NCI-H2196 treated with DMSO at 0.1 percent for 48 hours (cell line): ENCODE measurements at regions not wholly inside any gene's neighbourhood (a gene's known extent, or its start where the extent isn't known, plus 50 kb on each side); places are given as distances from the start of the nearest gene placed in this dataset.

ENCODE experiments used
- DNase-seq: peaks from one replicate; lab custom pipeline; 2025; ENCODE audit not compliant: unreplicated experiment; lab: John Stamatoyannopoulos, UW

DNA sequence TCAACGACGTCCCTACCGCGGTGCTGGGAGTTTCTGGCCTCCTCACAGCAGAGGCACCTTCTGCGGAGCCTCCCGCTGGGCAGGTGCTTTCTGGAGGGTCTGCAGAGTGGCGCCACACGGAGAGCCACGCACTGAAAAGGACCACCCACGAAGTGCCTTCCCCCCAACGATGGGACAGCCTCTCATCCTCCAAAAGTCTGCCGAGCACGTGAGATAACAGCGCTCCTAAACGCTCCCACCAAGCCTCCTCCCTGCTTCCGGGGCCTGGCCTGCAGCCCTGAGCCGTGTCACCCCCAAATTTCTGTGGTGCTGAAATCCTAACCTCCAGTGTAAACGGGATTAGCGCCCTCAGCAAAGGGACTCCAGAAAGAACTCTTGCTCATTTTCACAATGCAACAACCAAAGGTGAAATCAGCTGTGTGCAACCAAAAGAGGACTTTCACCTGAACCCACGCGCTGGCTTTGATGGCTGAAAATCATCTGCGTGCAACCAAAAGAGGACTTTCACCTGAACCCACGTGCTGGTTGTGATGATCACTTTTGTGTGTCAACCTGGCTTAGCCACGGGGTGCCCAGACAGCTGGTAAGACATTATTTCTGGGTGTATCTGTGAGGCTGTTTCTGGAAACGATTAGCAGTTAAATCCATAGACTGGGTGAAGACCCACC lies 924.6 kb downstream of the BRD1 start:
- no peak for DNase-seq

DNA sequence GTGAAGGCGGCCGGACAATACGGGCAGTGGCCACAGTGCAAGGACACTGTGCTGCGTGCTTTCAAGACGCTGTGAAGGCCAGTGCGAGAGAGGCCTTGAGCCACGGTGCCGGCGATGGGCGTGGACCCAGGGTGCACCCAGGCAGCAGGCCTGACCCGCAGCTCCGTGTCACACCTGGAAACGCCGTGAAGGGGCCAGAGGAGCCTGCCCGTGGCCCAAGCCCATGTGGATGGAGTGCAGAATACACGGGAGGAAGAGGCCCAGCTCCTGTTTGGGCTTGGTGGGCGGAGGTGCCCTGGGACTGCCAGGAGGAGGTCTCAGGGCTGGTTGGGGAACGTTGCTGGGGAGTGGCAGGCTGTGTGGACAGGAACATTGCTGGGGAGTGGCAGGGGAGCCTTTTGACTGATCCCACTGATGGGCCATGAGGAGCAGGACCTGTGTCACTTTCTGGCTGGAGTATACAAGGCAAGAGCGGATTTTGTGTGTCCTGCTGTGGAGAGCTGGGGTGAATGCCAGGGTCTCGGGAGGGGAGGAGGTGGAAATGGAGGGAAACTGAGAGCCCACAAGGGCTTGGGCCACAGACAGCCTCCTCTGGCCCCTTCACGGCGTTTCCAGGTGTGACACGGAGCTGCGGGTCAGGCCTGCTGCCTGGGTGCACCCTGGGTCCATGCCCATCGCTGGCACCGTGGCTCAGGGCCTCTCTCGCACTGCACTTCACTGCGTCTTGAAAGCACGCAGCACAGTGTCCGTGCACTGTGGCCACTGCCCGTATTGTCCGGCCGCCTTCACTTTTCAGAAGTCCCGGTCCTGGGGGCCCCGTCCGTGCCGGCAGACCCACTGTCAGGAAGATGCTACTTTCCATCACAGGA lies 925.4 kb downstream of the BRD1 start:
- no peak for DNase-seq

DNA sequence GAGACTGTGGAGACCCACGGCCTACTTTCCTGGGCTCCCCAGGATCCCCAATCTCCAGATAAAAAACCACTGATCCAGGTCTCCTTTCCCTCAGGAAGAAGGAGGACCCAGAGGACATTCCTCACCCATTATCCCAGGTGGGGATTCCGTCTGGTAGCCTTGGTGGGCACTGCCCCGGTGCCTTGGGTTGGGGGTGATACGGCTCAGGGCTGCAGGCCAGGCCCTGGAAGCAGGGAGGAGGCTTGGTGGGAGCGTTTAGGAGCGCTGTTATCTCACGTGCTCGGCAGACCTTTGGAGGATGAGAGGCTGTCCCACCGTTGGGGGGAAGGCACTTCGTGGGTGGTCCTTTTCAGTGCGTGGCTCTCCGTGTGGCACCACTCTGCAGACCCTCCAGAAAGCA lies 926.3 kb downstream of the BRD1 start:
- DNase-seq = no peak

DNA sequence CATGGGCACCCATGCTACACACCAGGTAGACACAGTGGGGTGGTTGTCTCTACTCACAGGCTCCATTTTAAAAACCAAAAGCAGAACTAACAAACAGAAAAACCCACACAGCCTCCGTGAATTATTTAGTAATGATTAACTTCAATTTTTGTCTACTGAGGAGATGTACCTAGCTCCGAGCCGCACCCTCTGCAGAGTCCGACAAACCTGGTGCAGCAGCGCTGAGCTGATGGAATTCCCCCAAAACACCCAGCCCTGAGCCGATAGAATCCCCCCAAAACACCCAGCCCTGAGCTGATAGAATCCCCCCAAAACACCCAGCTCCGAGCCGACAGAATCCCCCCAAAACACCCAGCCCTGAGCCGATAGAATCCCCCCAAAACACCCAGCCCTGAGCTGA lies 927.0 kb downstream of the BRD1 start:
- DNase-seq = no peak

DNA sequence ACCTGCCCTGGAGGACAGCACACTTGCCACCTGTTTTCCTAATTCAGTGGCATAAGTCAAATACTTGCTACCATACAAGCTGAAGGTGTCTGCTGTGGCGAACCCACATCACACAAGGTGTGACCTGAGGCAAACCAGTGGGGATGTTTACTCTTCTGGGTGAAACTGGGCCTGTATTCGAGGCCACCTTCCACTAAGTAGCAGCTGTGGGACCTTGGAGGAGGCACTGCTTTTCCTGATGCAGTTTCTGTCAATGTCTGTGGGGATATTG lies 927.4 kb downstream of the BRD1 start:
- DNase-seq = no peak

DNA sequence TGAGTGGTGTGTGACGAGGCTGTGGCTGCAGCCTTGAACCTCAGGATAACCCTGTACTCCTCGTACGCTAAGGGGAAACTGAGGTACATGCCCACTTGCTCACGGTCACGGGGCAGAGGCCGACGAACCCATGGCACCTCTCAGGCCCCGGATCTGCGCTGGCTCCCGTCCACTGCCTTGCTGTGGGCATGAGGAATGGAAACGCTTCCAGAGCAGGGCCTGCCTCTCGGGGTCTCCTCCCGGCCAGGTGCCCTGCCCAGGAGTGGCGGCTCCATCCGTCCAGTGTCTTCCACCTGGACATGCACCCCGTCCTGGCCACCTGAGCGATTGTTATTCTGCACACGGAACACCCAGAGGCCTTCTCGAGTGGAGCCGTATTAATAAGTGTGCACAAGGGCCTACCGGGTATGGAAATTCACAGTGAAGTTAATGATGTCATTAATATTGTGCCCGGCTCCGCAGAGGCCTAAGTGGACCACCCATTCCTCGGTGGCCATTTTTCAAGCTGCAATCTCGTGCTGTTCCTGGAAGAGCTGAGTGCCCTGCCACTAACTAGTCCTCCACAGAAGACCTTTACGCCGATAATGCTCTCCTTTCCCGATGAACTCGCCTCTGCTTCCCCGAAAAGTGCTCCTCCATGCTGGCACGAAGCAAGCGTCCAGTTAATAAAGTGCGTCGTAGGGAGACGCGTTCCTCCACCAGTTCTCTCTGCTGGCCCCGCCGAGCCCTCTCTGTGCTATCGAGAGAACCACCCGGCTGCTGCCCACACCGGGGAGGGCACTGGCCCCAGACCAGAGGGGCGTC lies 927.9 kb downstream of the BRD1 start:
- no peak for DNase-seq

DNA sequence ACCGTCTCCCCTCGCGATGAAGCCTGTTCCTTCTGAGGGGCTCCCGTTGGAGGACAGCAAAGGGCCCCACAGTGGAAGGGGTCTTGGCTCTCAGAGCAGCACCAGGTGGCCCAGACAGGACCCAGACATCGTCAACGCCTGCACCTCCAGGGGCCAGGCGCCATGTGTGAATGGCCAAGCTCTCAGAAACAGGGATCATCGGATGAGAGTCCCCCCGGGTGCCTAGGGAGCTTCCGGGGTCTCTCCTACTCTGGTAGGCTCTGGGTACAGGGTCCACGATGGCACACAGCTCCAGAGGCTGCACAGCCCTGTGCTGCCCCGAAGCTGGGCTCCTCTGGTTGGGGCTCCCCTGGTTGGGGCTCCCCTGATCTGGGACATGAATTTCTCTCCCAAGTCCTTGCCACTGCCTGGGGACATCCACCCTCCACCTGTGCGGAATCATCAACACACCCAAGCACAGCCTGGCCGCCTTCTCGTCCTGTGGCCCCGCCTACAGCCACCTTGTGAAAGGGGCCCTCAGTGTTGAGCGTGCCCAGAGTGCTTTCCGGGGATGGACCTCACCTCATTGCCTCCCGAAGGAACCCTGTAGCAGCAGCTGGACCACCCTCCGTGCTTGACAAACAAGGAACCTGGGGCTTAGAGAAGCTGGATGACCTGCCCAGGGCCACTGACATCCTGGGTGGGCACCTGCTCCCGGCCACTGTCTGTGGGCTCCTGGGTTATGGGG lies 929.0 kb downstream of the BRD1 start:
- DNase-seq = no peak

DNA sequence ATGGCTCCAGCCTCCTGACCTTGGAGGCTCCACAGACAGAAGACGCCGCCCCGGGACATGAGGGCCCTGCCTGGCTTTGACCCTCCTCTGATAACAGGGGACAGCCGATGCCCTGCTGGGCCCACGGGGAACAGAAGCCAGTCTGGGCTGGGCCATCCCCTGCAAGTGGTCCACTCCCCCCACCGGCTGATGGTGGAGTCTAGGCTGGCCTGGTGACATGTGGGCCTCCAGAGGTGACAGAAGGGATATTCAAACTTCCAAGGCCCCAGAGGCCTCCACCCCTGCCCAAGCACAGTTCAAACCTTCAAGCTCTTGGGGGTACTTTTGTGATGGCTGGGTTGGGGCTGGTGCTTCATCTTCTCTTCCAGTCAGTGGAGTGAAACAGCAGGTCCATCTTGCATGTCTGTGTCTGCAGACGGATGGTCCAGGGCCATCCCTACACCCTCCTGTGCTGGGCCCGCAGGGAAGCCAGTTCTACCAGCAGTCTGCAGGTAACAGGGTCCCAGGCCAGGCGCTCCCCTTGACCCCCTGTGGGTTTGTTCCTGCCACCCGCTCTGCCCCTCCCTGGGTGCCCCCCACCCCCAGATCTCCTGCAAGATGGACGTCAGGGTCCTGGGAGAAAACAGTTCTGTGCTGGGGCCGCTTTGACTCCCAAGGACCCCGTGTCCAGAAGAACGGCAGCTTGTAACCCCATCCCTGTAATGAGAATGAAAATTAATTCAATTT lies 929.9 kb downstream of the BRD1 start:
- DNase-seq = no peak

DNA sequence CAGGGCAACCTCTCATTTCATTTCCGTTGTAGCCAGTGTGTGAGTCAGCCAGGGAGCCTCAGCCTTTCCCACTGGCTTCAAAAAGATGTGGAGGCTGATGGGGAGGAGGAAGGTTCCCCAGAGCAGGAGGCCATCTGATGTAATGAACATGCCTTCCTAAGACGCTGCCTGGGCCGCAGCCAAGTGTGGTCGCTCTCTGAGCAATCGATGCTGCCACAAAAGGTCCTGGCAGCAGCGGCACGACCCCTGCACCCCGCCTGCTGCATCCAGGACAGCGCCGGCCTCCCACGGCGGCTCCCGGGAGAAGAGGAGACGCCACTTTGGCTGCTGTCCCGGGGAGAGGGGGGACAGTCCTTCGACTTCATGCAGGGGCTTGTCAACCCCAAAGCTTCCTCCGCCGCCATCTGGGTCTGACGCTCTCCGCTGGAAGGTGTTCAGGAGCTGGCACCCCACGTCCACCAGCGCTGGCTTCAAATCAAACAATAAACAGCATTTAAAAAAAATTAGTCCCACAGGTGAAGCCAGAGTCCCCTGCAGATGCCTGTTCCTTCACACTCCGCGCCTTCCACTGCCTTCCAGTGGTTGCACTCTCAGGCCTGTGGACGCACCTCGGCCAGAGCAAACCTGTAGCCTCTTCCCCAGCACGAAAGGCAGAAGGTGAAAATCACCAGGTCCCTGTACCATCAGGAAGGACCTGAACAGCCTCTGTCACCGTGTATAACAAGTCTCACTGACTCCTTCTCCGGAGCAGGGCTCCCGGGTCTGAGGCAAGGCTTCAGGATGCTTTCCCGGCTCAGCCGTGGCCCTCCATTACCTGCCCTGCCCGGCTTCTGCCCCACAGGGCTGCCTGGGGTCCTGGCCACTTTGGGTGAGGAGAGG lies 930.7 kb downstream of the BRD1 start:
- DNase-seq = no peak

DNA sequence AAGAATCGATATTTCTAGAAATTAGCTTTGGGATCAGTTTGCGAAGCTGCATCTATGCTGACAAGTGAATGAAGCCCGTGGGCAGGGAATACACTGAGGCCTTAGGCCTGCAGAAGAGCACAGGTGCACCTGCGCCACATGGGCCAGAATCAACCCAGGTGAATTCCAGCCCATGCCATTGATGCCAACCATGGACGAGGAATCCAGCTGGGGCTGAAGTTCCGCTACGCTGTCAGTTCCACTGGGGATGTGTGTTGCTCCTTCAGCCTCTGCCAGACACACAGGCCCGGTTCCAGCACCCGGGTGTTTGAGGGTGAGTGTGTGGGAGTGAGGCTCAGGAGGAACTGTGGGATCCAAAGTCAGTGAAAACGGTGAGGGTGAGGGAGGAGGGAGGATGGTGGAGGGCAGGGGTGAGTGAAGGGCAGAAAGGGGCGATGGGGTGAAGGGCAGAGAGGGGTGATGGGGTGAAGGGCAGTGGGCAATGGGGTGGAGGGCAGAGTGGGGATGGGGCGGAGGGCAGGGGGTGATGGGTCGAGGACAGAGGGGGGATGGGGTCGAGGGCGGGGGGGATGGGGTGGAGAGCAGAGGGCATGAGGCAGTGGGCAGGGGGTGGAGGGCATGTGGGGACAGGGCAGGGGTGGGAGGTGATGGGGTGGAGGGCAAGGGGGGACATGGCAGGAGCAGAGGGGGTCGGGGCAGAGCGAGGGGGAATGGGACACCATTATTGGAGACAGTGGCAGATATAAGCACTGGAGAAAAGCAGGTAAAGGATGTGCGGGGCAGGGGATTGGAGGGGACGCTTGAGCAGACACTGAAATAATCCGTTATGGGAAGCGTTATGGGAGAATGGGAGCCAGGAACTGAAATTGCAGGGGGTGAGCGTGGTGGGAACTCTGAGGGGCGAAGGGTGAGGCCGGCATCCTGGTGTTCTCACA lies 931.6 kb downstream of the BRD1 start:
- DNase-seq = no peak

DNA sequence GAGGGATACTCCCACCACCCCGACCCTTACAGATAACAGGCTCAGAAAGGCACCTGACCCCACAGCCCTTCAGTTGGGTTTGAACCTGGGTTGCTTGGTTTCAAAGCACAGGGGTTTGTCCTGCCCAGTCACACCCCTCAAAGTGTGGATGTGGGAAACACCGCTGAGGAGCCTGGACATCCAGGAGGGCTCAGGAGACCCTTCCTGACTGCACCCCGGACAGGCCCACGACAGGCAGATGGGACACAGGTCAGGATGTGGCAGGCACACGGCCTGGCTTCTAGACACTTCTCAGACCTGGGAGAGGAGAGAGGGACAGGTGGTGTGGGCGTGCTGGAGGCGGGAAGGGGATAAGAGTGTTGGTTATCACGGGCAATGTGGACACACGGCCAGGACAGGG lies 932.3 kb downstream of the BRD1 start:
- DNase-seq = no peak

DNA sequence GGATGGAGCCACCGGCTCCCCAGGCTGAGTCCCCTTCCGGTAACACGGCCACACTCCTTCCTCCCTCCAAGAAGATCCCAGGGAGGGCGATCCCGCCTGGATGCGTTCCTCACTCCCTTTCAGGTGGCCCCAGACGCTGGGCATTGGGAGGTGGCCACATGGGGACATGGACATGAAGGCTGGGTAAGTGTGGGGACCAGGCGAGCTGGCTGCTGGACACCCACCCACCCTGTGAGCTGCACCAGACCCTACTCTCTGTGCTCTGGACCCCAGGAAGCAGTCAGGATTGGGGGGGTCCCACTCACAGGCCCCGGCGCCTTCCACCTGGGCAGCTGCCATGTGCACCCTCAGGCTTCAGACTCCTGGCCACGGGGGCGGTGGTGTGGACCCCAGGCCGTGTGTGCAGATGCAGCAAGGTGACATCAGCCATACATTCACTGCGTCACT lies 932.8 kb downstream of the BRD1 start:
- no peak for DNase-seq

DNA sequence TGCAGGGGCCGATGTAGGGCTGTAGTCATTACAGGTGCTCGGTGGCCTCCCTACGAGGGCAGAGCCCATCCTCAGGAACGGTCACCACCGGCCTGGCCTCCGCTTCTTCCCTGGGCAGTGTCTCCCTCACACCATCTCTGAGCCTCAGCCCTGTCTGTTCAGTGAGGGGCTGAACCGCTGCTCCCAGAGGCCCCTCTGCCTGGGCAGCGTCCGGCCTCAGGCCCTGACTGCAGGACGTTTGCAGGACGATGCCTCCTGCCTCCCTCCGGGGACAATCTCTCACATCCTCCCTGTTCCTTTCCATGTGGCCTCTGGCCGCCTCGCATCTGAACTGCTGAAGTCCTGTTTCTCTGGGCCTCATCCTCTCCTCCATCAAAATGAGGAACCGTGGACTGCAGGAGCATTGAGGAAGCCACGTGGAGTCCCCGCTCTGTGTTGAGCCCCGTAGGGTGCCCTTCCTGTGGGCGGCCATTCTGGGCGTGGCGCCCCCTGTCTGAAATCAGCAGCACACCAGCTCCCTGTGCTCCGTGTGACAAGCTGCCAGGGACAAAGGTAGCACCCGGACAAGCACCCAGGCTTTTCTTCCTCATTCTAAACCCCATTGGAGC lies 933.5 kb downstream of the BRD1 start:
- DNase-seq = no peak

DNA sequence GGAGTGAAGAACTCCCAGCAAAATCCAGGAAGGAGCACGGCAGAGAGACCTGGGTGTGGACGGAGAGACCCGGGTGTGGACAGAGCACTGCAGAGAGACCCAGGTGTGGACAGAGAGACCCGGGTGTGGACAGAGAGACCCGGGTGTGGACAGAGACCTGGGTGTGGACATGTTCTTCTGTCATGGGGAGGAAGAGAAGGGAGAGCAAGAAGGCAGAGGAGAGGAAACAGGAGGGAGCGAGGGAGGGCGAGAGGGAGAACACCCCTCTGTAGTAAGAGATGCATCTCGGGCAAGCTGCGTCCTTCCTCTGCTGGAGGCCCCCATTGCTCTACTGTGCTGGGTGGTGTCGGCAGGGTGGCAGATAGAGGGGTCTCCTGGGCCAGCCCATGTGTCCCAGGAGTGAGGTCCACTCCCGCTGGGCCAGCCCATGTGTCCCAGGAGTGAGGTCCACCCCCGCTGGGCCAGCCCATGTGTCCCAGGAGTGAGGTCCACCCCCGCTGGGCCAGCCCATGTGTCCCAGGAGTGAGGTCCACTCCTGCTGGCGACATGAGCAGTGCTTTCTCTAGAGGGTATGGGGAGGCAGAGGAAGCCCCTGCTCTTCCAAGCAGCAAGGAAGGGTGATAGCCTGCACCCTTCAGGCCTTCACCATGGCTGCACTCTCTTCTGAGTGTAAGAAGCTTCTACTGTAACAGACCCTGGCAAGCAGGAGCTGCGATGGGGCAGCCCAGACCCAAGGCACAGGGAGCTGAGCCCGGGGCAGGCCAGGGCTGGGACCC lies 934.2 kb downstream of the BRD1 start:
- DNase-seq = no peak

DNA sequence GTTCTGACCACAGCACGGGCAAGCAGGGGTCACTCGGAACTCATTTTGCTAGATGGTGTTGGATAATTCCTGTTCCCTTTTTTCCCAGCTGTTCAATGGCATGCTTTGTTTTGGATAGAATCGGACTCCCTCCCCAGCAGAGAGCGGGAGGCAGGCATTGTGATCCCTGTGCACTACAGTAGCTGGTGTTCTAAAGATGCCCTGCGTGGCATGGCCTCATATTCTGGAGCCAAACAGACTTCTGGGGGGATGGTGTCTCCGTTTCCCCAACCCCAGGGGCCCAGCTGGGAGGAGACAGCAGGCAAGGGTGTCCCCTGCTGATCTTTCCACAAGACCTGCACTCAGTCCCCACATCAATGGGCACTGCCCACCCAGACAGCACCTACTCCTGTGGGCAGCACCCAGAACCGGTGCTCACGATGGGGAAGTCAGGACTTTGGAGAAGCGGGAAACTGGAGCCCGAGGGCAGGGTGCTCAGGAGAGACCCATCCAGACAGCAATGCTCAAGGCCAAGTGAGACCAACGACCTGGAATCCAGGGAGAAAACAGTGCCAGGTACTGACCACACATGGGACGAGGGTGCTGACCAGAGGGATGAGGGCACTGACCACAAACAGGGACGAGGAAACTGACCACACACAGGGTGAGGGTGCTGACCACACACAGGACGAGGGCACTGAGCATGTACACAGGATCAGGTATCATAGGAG lies 934.9 kb downstream of the BRD1 start:
- no peak for DNase-seq

DNA sequence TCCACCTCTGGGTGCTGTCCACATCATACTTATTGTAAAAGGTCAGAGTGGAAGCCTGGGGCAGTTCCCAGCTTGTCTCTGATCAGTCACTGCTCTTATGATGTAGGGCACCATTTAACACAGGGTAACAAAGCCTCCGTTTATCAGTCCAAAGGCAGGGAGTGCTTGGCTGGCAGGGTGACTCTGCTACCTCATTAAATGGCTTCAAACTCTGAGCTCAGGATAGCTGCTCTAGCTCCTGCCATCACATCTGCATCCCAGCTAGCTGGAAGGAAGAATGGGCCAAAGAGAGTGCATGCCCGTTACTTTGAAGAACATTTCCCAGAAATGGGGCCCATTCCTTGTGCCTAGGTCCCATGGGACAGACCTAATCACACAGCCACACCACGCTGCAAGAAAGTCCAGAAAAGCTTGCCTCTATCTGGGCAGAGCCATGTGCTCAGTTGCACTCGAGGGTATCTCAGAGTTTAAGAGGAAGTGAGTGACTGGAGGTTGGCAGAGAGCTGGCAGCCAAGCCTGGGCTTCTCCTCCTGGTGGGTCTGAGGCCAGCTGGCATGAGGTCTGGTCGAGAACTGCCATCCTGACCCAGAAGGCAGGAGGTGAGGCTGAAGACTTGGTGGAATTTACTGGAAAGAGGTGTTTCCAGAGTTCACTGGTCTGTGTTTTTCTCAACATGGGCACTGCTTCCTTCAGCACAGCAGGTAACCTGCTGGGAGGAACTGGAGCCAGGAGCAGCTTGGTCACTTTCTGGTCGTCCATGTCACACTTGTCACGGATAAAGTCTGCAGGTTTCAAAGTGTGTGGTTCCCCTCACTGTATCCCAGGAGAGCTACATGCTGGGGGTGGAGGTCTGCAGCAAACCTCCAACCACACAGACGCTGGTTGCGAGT lies 935.7 kb downstream of the BRD1 start:
- DNase-seq = no peak
